Middle frontal gyrus (tissue), 1 donor: ENCODE measurements at regions not wholly inside any gene's neighbourhood (a gene's known extent, or its start where the extent isn't known, plus 50 kb on each side); places are given as distances from the start of the nearest gene placed in this dataset.
A peak's percentile ranks its signal among the peaks of the same experiment; 100 is the strongest.
"Not testable (repeated sequence)": the region's sequence is repeated elsewhere in the genome, so short reads cannot be mapped to it uniquely, and the experiment has no call there.

Experiments used
- DNase-seq: peaks from one replicate; pipeline ENCODE4 v3.0.0-alpha.2; 2015; ENCODE audit warnings: low spot score; ENCODE audit errors: extremely low spot score

DNA sequence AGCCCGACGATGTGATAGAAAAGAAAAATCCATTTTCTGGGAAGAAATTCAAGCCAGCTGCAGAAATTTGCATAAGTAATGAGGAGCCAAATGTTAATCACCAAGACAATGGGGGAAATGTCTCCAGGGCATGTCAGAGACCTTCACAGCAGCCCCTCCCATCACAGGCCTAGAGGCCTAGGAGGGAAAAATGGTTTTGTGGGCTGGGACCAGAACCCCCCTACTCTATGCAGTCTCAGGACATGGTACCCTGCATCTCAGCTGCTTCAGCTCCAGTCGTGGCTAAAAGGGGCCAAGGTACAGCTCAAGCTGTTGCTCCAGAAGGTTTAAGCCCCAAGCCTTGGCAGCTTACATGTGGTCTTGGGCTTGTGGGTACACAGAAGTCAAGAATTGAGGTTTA, 155.5 kb upstream of the FOXQ1 start:
- not testable (repeated sequence) for DNase-seq

DNA sequence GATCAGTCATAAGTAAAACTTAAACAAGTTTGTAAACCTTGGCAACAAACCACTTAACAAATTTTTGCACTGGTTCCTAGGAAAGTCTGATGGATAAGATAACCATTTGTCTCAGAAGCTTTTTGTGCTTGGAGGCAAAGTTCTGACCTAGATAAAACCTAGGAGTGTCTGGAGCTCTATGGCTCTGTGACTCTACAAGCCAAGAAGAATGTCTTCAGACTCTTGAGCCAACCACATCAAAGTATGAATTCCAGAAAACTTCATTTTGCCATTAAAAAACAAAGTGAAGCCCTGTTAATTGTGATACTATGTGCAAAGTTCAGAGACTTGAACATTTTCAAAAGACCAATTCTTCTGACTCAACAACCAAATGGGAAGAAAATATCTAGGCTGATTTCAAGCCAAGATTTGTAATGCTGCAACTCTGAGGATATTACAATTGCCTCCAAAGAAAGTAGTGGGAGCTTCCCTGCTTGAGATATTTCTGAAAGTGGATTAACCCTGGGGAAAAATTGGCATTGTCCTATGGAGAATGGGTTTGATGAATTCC, 158.1 kb upstream of the FOXQ1 start:
- DNase-seq: no peak

DNA sequence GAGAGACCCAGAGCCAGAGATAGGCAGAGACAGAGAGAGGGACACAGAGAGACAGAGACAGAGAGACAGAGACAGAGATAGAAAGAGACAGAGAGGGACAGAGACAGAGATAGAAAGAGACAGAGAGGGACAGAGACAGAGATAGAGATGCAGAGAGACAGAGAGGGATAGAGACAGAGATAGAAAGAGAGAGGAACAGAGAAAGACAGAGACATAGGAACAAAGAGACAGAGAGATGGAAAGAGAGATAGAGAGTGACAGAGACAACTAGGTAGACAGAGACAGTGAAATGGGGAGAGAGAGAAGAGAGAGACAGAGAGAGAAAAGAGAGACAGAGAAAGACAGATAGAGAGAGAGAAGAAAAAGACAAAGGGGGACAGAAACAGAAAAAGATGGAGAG, 165.4 kb upstream of the FOXQ1 start:
- no peak for DNase-seq

DNA sequence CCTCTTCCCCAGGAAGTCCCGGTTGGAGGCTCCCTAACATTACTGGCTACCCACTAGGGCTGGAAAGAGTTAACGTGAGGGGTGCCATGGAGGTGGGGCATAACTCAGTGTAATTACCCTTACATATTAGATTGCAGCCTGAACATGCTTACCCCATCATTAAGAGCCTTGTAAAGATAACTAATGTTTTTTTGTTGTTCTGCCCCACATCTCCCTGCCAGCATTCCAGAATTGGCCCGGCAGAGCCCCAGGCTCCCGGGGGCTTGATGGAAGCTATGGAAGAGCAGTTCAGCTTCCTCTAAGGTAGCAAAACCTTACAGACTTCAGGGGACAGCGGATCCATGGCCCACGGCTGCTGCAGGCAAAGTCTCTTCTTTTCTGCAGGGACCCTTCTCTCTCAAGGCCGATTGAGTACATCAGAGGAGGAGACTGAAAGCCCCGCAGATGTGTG, 166.1 kb upstream of the FOXQ1 start:
- DNase-seq: no peak

DNA sequence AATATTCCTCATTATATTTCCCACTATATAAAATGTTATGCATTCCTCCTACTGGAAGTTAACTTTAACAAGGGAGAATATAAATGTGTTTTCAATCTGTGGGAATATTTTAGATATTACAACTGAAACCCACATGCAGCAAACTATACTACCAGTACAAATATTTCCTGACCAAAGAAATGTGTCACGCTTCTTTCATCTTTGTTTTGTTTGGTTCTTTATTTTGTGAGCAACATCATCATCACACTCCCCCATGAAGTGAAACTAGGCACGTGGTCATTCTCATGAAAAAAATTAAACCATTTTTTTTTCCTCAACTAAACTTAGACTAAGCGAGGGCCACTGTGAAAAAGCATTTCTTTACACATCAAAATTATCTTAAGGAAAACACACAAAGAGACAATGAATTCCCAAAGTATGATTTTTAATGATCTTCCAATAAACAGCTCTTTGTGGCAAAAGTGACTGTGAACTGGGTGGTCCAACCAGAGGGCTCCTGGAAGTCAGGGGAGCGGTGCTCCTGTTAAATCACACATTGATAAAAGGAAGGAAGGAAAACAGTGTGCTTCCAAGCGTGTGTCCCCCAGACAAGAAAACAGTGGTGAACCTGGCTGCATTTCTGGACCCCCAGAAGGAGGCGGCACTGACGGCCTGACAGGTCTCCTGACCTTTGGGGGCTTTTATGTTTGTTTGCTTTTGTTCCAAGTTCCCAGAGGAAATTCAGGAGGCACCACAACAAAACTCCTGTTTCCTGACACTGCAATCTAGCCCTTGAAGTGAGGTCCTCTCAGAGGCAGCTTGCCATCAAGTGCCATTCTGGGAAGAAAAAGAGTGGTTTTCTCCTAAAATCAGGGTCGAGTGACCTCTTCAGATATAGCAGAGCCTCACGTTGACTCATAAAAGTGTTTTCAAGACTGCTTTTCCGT, 166.8 kb upstream of the FOXQ1 start:
- no peak for DNase-seq

DNA sequence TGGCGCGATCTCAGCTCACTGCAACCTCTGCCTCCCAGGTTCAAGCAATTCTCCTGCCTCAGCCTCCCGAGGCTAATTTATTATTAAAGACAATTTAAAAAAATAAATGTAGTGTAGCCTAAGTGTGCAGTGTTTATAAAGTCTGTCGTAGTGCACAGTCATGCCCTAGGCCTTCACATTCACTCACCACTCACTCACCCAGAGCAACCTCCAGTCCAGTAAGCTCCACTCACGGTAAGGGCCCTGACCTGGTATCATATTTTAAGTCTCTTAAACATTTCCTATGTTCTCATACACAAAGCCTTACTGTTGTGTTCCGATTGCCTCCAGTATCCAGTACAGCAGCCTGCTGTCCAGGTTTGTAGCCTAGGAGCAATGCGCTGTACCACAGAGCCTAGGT, 168.2 kb upstream of the FOXQ1 start:
- DNase-seq: no peak

DNA sequence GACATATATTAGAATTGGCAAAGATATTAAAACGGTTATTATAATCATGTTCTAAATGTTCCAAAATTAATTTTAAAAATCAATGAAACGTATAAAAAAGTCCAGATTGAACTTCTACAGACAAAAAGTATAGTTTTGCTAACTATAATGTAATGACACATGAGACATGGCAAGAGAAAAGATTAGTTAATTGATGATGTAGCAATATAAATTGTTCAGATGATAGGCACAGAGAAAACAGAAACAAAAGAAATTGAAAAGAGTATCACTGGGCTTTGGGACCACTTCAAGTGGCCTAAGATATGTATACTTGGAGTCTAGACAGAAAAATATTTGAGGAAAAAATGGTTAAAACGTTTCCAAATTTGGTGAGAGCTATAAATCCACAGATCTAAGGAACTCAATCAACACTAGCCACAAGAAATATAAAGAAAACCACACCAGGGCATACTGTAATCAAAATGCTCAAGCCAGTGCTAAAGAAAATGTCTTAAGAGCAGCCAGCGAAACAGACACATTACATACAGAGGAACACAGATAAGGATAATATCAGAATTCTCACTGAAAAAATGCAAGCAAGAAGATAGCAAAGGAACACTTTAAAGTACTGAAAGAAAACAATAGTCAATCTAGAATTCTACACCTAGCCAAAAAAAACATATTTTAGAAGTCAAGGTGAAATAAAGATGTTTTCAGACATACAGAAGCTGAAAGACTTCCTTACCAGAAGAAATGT, 172.6 kb upstream of the FOXQ1 start:
- DNase-seq: no peak

DNA sequence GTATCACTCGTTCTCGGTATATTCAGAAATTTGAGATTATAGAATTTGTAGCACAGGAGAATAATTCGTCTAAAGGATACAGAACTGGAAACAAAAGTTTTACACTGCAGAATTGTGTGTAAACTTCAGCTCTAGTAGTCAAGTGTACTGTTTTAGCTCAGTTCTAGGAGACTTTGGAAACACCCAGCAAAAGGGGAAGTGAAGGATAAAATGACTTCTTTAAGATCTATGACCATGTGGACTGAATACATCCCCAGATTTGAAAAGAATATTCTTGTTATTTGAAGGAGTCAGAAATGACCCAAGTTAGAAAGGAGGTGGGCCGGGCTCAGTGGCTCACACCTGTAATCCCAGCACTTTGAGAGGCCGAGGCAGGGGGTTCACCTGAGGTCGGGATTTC, 174.0 kb upstream of the FOXQ1 start:
- DNase-seq: no peak

DNA sequence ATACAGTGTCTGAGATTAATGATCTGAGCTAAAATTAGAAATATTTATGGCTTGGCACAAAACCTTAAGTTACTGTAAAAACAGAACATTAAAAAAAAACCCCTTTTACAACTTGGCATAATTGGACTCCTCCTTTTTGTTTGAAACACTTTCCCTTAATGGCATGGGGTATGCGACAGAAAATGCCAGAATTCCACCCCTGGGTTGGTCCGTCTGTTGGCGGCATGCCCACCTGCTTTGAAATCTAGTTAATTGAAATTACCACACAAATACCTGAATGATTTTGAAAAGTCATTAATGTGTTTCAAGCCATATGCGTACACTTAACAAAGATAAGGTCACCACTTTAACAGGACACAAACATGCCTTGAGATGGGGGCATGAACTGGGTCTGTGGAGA, 175.1 kb upstream of the FOXQ1 start:
- DNase-seq: no peak

DNA sequence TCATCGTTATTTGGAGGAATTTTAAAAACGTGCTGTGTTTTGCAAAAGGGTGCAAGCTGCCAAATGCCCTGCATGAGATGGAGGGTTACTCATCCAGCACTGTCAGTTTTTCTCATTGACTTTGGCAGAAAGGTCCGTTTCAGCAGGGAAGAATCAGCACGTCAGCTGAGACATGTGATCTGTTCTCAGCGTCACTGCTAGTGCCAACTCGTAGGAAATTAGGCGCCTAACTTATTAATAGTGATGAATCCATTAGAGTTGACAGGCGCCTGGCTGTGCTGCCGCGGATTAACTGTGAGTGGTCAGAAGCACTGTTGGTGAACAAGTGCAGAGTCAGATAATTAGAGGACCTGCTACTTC, 175.5 kb upstream of the FOXQ1 start:
- no peak for DNase-seq

DNA sequence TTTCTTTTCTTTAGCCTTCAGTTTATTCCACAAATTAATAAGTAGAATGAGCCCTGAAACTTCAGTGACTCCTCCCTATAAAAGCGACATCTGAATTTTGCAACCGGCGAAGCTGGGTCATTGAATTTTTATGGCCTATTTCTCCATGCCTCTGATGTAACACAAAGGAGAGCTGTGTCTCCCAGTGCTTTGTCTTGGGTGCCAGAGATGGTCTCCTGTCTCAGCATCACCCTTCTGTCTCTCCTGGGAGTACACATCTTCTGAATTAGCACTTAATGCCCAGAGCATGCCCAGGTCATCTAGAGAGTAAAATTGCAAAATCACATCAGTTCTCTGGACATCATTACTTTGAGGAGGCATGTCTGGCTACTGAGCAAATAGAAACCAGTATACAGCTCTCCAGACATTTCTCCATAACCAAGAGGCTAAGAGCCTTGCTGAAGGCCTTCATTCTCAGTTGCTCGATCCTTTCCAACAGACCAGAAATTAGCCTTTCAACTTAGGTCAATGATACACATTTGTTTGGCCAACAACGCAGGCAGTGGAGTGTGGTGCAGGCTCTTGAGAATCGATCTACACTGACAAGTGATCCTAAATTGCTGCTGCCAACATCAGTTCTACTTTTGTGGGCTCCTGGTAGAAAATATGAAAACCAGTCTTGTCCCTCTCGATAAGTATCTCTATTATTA, 176.0 kb upstream of the FOXQ1 start:
- no peak for DNase-seq

DNA sequence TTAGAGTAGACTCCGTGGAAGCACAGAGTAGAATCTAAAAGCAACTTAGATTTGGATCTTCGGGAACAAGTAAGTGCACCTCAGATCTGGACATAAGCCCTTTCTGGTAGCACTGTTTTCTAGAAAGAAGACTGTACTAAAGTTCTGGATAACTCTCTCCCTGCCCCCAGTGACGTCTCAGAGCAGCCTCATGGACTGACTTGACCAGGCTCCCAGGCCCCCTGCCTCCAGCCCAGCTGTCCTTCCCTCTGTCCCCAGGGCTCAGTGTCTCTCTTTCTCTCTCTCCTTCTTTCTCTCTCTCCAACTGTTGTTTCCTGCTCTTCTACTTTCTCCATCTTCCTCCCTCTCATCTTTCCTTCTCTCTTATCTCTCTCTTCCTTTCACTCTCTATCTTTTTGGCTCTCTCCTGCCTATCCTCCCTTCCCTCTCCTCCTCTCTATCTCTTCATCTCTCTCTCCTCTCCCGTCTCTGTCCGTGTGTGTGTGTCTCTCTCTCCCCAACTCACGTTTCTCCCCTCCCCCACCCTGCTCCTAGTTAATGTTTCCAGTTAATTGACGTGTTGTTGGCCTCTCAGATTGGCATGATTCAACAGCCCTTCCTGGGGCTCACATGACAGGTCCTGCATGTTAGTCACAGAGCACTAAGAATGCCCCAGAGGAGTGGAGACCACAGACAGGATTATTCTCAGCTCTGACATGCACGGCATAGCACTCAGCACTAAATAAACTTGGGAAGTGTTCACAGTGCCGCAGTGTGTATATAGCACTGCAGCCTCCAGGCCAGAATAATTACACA, 180.4 kb upstream of the FOXQ1 start:
- DNase-seq: no peak

DNA sequence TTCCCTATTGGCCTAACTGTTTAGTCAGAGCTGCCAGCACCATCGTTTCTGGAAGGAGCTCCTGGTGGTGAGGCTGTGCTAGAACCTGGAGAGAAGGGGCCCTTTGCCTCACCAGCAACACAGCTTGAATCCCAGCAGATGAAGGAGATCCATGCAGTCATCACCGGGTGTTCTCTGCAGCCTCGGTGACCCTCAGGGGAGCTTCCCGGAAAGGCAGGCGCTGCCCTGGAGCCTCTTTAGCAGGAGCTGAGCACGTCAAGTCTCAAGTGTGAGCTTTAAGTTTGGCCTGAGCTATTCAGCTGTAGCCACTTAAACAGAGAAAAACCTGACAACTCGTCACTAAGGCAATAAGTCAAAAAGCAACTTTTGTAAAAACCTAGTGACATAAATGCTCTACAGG, 181.2 kb upstream of the FOXQ1 start:
- DNase-seq: no peak

DNA sequence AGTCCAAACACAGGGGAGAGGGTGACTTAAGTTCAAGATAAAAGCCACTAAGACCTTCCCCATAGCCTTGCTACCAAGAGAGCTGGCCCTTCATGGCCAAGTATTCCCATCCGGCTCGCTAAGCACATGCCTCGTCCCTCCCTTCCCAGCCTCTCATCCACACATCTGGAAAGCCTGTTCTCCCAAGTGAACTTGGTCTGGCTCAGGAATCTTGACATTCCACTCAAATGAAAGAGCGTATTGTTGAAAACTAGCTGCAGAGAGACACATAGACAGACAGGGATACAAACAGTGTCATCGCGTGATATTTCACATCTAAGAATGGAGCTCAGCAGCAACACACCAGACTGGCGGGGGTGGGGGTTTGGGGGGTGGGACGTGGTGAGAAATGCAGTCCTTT, 182.8 kb upstream of the FOXQ1 start:
- no peak for DNase-seq

DNA sequence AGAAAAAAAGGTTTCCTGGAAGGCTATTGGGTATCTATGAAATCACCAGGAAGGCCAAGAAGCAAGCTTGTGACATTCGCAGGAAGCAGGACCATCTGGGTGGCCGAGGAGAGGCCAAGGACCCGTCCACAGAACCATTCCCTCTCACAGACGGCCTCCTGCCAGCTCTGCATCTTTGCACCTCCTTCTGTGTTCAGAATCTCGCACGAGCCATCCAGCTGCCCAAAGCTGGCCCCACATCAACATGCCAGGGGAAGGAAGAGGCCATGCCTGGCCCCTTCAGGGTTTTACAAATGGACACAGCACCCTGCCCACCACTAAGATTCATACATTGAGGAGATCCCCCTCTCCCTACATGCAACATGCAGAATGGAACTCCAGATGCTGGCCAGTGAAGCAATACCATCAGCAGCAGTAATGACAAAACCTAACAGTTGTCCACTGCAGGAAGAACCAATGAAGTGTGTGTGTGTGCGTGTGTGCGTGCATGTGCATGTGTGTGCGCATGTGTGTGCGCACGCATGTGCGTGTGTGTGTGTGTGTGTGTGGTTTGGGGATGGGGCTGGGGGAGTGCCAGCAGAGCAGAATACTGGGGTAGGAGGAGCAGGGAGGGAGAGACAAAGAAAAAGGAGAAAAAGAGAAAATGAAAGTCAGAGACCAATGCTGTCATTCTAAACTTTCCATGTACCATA, 184.2 kb upstream of the FOXQ1 start:
- no peak for DNase-seq

DNA sequence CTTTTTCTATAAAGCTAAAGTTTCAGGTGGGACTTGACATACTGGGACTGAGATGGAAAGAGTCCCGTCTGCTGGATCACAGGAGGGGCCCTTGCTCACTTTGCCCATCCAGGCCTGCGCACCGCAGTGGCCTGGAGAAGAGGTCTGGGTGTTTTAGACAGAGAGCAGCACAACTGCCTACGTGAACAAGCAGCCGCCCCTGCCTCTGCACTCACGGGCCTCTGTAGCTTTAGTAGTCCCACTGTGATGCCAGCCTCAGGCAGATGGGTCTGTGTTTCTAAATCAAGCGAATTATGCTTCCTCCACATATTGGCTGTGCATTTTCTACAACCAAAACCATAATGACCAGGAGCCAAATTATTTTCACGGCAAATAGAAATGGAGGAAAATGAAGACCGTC, 184.8 kb upstream of the FOXQ1 start:
- no peak for DNase-seq

DNA sequence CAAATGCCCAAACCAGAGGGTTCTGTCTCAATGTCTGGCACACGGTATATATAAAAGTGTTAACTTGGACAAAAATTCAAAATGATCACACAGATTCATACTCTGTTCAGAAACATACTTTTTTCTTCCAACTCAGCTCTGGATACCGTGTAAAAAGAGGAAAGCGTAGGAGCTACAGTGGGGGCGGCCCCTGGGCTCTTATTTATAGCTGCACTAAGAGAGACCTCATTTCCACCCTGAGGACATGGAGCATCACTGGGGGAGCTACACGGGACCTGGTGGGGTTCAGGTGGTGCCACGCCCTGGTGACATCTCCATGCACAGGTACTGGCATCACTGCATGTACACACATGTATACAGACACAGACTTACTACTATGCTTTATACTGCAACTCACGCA, 185.9 kb upstream of the FOXQ1 start:
- DNase-seq: peak; percentile 15

DNA sequence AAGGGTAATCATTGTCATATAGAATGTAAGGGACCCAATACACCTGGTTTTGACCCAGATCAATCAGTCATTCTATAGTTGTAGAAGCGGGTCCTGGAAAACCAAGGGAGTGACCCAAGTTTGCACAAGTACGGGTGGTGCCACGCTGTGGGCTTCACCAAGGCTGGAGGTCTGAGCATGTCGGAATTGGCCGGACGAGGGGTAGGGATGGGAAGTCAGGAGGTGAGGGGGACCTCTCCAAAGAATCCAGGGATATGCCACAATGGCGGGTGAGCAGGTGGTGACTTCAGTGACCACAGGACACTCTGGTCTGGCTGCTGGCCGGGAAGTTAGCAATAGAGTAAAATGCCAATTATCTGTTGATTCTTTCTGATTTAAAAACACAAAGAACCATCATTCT, 186.6 kb upstream of the FOXQ1 start:
- no peak for DNase-seq

DNA sequence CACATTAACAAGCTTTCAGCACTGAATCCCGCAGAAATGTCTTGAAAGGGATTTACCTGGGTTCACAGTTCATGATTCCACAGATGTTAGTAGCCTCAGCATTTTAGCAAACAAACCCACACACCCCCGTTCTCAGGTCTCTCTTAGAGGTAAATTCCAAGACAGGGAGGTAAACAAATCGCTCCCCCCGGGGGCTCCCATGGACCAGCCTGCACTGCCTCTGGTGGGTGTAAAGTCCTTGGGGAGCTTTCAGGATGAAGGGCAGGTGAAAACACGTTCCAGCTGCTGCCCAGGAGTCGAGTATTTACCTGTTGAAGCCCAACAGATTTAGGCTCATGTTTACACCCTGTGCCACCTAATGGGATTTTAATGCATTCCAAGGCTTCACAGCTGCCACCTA, 187.0 kb upstream of the FOXQ1 start:
- no peak for DNase-seq
